ENCODE measurements at regions not wholly inside any gene's neighbourhood (a gene's known extent, or its start where the extent isn't known, plus 50 kb on each side); places are given as distances from the start of the nearest gene placed in this dataset.
"Not testable (repeated sequence)": the region's sequence is repeated elsewhere in the genome, so short reads cannot be mapped to it uniquely, and the experiment has no call there.

GRCh38 chr9:67635067-67635466 is 223.7 kb upstream of the ANKRD20A1 start:
- not testable (repeated sequence) for DNase-seq (ENCODE audit: low spot score in 2 of 2); H3K36me3 Mint-ChIP-seq; H3K27me3 Mint-ChIP-seq; H3K4me3 Mint-ChIP-seq; H3K27ac Mint-ChIP-seq; ATAC-seq (ENCODE audit: low read depth); H3K9me3 Mint-ChIP-seq; H3K4me1 Mint-ChIP-seq

GRCh38 chr9:67611900-67612299 is 246.8 kb upstream of the ANKRD20A1 start:
- not testable (repeated sequence) for H3K4me1 Mint-ChIP-seq; H3K36me3 Mint-ChIP-seq; ATAC-seq (ENCODE audit: low read depth); H3K9me3 Mint-ChIP-seq; DNase-seq (ENCODE audit: low spot score in 2 of 2); H3K27me3 Mint-ChIP-seq; H3K27ac Mint-ChIP-seq; H3K4me3 Mint-ChIP-seq

GRCh38 chr9:67609872-67610271 is 248.9 kb upstream of the ANKRD20A1 start:
- H3K9me3 Mint-ChIP-seq; ATAC-seq (ENCODE audit: low read depth); H3K4me1 Mint-ChIP-seq; DNase-seq (ENCODE audit: low spot score in 2 of 2); H3K36me3 Mint-ChIP-seq; H3K27me3 Mint-ChIP-seq; H3K4me3 Mint-ChIP-seq; H3K27ac Mint-ChIP-seq: not testable (repeated sequence)

- DNase-seq (ENCODE audit: low spot score in 2 of 2); H3K27ac Mint-ChIP-seq; H3K36me3 Mint-ChIP-seq; H3K9me3 Mint-ChIP-seq; ATAC-seq (ENCODE audit: low read depth); H3K4me3 Mint-ChIP-seq; H3K4me1 Mint-ChIP-seq; H3K27me3 Mint-ChIP-seq: not testable (repeated sequence)
Measured at GRCh38 chr9:67609435-67609834, 249.3 kb upstream of the ANKRD20A1 start.

GRCh38 chr9:67605113-67605512 is 253.6 kb upstream of the ANKRD20A1 start:
- H3K27me3 Mint-ChIP-seq; H3K36me3 Mint-ChIP-seq; H3K4me3 Mint-ChIP-seq; H3K9me3 Mint-ChIP-seq; ATAC-seq (ENCODE audit: low read depth); H3K27ac Mint-ChIP-seq; DNase-seq (ENCODE audit: low spot score in 2 of 2); H3K4me1 Mint-ChIP-seq: not testable (repeated sequence)

GRCh38 chr9:67603609-67604008 is 255.1 kb upstream of the ANKRD20A1 start:
- ATAC-seq (ENCODE audit: low read depth); DNase-seq (ENCODE audit: low spot score in 2 of 2); H3K4me1 Mint-ChIP-seq; H3K27me3 Mint-ChIP-seq; H3K27ac Mint-ChIP-seq; H3K36me3 Mint-ChIP-seq; H3K4me3 Mint-ChIP-seq; H3K9me3 Mint-ChIP-seq: not testable (repeated sequence)

GRCh38 chr9:67592424-67592823 is 266.3 kb upstream of the ANKRD20A1 start:
- not testable (repeated sequence) for H3K27me3 Mint-ChIP-seq; H3K4me3 Mint-ChIP-seq; H3K36me3 Mint-ChIP-seq; H3K27ac Mint-ChIP-seq; DNase-seq (ENCODE audit: low spot score in 2 of 2); H3K9me3 Mint-ChIP-seq; H3K4me1 Mint-ChIP-seq; ATAC-seq (ENCODE audit: low read depth)

- H3K4me3 Mint-ChIP-seq; H3K4me1 Mint-ChIP-seq; H3K36me3 Mint-ChIP-seq; ATAC-seq (ENCODE audit: low read depth); H3K9me3 Mint-ChIP-seq; DNase-seq (ENCODE audit: low spot score in 2 of 2); H3K27me3 Mint-ChIP-seq; H3K27ac Mint-ChIP-seq: not testable (repeated sequence)
Measured at GRCh38 chr9:67555874-67556273, 302.9 kb upstream of the ANKRD20A1 start.

- not testable (repeated sequence) for H3K36me3 Mint-ChIP-seq; H3K27me3 Mint-ChIP-seq; DNase-seq (ENCODE audit: low spot score in 2 of 2); H3K4me1 Mint-ChIP-seq; H3K4me3 Mint-ChIP-seq; H3K9me3 Mint-ChIP-seq; ATAC-seq (ENCODE audit: low read depth); H3K27ac Mint-ChIP-seq
Measured at GRCh38 chr9:67550044-67550443, 308.7 kb upstream of the ANKRD20A1 start.

- H3K4me3 Mint-ChIP-seq; ATAC-seq (ENCODE audit: low read depth); H3K4me1 Mint-ChIP-seq: not testable (repeated sequence)
Measured at GRCh38 chr9:67529834-67530233, 328.9 kb upstream of the ANKRD20A1 start.

GRCh38 chr9:67516938-67517337 is 341.8 kb upstream of the ANKRD20A1 start:
- H3K4me1 Mint-ChIP-seq; H3K4me3 Mint-ChIP-seq; DNase-seq (ENCODE audit: low spot score in 2 of 2); H3K27me3 Mint-ChIP-seq; H3K27ac Mint-ChIP-seq; H3K9me3 Mint-ChIP-seq; H3K36me3 Mint-ChIP-seq; ATAC-seq (ENCODE audit: low read depth): not testable (repeated sequence)

More at GRCh38 chr9:67529834-67530233, 328.9 kb upstream of the ANKRD20A1 start:
- H3K36me3 Mint-ChIP-seq; H3K27me3 Mint-ChIP-seq; H3K9me3 Mint-ChIP-seq; H3K27ac Mint-ChIP-seq; DNase-seq (ENCODE audit: low spot score in 2 of 2): not testable (repeated sequence)

- not testable (repeated sequence) for H3K9me3 Mint-ChIP-seq; H3K27me3 Mint-ChIP-seq; H3K36me3 Mint-ChIP-seq; H3K4me1 Mint-ChIP-seq; H3K4me3 Mint-ChIP-seq; DNase-seq (ENCODE audit: low spot score in 2 of 2); ATAC-seq (ENCODE audit: low read depth); H3K27ac Mint-ChIP-seq
Measured at GRCh38 chr9:67514587-67514986, 344.1 kb upstream of the ANKRD20A1 start.

- not testable (repeated sequence) for H3K27me3 Mint-ChIP-seq; H3K36me3 Mint-ChIP-seq; H3K4me3 Mint-ChIP-seq; ATAC-seq (ENCODE audit: low read depth); H3K27ac Mint-ChIP-seq; DNase-seq (ENCODE audit: low spot score in 2 of 2); H3K4me1 Mint-ChIP-seq; H3K9me3 Mint-ChIP-seq
Measured at GRCh38 chr9:67503728-67504369, 354.9 kb upstream of the ANKRD20A1 start.

- not testable (repeated sequence) for H3K9me3 Mint-ChIP-seq; H3K27me3 Mint-ChIP-seq; H3K4me3 Mint-ChIP-seq; H3K27ac Mint-ChIP-seq; H3K36me3 Mint-ChIP-seq; ATAC-seq (ENCODE audit: low read depth); DNase-seq (ENCODE audit: low spot score in 2 of 2); H3K4me1 Mint-ChIP-seq
Measured at GRCh38 chr9:67492028-67492427, 366.7 kb upstream of the ANKRD20A1 start.

GRCh38 chr9:67477465-67477864 is 381.3 kb upstream of the ANKRD20A1 start:
- not testable (repeated sequence) for H3K4me1 Mint-ChIP-seq; H3K27ac Mint-ChIP-seq; H3K4me3 Mint-ChIP-seq; H3K36me3 Mint-ChIP-seq; H3K9me3 Mint-ChIP-seq; DNase-seq (ENCODE audit: low spot score in 2 of 2); H3K27me3 Mint-ChIP-seq; ATAC-seq (ENCODE audit: low read depth)

Data from memory B cell (primary cell).